ENCODE measurements at regions not wholly inside any gene's neighbourhood (a gene's known extent, or its start where the extent isn't known, plus 50 kb on each side); places are given as distances from the start of the nearest gene placed in this dataset.

DNA sequence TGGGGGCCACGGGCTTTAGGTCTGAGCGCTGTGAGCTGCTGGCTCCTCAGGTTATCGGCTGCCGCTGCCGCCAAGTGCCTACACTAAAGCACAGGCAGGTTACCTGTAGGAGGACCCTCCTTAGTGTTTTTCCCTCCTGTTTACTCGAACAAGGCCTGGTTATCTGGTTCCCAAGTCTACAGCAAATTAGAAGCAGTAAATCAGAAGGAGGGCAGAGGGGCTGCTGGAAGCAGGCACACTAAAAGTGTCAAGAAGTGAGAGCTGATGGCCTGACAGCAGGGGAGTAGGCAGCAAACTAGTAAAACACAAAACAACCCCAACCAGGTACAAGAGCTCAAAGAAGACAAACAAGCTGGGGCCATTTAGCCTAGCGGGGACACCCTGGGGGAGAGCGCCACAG is 125.0 kb upstream of the PJA1 start:
- no peak overlapping the region for H2BK20ac ChIP-seq (ENCODE audit: low read depth, low read length, poor library complexity, severe bottlenecking)
- H3K4me1 ChIP-seq (ENCODE audit: insufficient read depth, low read length) = no peaks in the 10 kb centered on the region
- WGBS (ENCODE audit: extremely low coverage, insufficient read length, low lambda C conversion rate) = no CpG with 5 or more reads among the region's 8 CpGs
- H3K4me2 ChIP-seq (ENCODE audit: insufficient read depth, insufficient read length, low read length) = no peak overlapping the region
- H2BK15ac ChIP-seq (ENCODE audit: low read depth, low read length) = no peak overlapping the region
- Mint-ChIP-seq H3K36me3 (ENCODE audit: insufficient read depth in 1 of 3, low read depth in 3 of 3) (peaks cover 0 to 4% (median 0%) of the 10 kb centered on the region in 3 experiments; a peak in 4 of 7 replicates), H3K4me3 (no peak overlapping the region), H3K27me3 (ENCODE audit: low read depth) (peaks cover 81% of the 10 kb centered on the region), H3K4me1 (peaks cover 4 to 20% of the 10 kb centered on the region in 2 experiments), H3K9me3 (peaks cover 80 to 82% of the 10 kb centered on the region in 2 experiments), H3K27ac (no peak overlapping the region)
- H4K91ac ChIP-seq (ENCODE audit: insufficient read length, low read depth, low read length) = no peak overlapping the region
- no peaks in the 10 kb centered on the region for H4K20me1 ChIP-seq (ENCODE audit: control insufficient read depth, insufficient read depth, insufficient read length)
- H3K23ac ChIP-seq (ENCODE audit: insufficient read length, low read depth, low read length) = no peak overlapping the region
- no peak overlapping the region for H4K8ac ChIP-seq (replicated peaks; ENCODE audit: insufficient read length, low read depth, low read length)
- H2BK5ac ChIP-seq (ENCODE audit: insufficient read length, low read length) = no peak overlapping the region
- no peak for DNase-seq
- H3K18ac ChIP-seq (ENCODE audit: insufficient read length, low read depth, low read length) = no peak overlapping the region
- H3K4ac ChIP-seq (ENCODE audit: low read depth, low read length) = no peak overlapping the region
- H3K79me1 ChIP-seq (ENCODE audit: insufficient read depth, low read depth, low read length, poor library complexity, severe bottlenecking) = no peaks in the 10 kb centered on the region
- H3K9ac ChIP-seq (ENCODE audit: extremely low read depth, insufficient read length, low read length) = no peak overlapping the region
- H2BK12ac ChIP-seq (ENCODE audit: insufficient read length, low read depth, low read length) = no peak overlapping the region
- no peak overlapping the region for H2AFZ ChIP-seq (ENCODE audit: low read length)
- no peak overlapping the region for H4K5ac ChIP-seq (ENCODE audit: insufficient read length, low read depth, low read length)
- H3K14ac ChIP-seq (ENCODE audit: insufficient read depth, low read length) = no peak overlapping the region
- H3K79me2 ChIP-seq (ENCODE audit: insufficient read depth, low read length) = no peaks in the 10 kb centered on the region
- H3K23me2 ChIP-seq (ENCODE audit: insufficient read length, low read depth, low read length, poor library complexity, severe bottlenecking) = no peaks in the 10 kb centered on the region
- no peak overlapping the region for H3T11ph ChIP-seq (ENCODE audit: low read length)
- TF ChIP-seq, protein P1, sequence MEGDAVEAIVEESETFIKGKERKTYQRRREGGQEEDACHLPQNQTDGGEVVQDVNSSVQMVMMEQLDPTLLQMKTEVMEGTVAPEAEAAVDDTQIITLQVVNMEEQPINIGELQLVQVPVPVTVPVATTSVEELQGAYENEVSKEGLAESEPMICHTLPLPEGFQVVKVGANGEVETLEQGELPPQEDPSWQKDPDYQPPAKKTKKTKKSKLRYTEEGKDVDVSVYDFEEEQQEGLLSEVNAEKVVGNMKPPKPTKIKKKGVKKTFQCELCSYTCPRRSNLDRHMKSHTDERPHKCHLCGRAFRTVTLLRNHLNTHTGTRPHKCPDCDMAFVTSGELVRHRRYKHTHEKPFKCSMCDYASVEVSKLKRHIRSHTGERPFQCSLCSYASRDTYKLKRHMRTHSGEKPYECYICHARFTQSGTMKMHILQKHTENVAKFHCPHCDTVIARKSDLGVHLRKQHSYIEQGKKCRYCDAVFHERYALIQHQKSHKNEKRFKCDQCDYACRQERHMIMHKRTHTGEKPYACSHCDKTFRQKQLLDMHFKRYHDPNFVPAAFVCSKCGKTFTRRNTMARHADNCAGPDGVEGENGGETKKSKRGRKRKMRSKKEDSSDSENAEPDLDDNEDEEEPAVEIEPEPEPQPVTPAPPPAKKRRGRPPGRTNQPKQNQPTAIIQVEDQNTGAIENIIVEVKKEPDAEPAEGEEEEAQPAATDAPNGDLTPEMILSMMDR (conservative IDR thresholded peaks at IDR 0.05) = no peak
- H3K27me3 ChIP-seq (ENCODE audit: insufficient read depth, low read length) = peaks cover 10% of the 10 kb centered on the region
- no peak overlapping the region for H2BK120ac ChIP-seq (ENCODE audit: low read depth, low read length, poor library complexity, severe bottlenecking)
- no peak overlapping the region for H3K27ac ChIP-seq (ENCODE audit: insufficient read length, low read depth, low read length)
- no peaks in the 10 kb centered on the region for H3K9me3 ChIP-seq (ENCODE audit: control insufficient read depth, low read depth, low read length)
- no peak overlapping the region for H2AK5ac ChIP-seq (ENCODE audit: insufficient read length, low read length)
- no peak overlapping the region for H3K56ac ChIP-seq (ENCODE audit: insufficient read length, low read depth, low read length)
